Endothelial cell of umbilical vein (primary cell): ENCODE measurements at regions not wholly inside any gene's neighbourhood (a gene's known extent, or its start where the extent isn't known, plus 50 kb on each side); places are given as distances from the start of the nearest gene placed in this dataset.

ENCODE experiments used
- BruUV-seq: library from RNA; stranded (reverse); fragments of 400-500 nt; replicated peaks from 2 replicates; lab custom pipeline; 2021; lab: Mats Ljungman, UMichigan
- CTCF ChIA-PET: fragments of 300-600, 350-600 bp; sonication (Branson Sonifier 250); formaldehyde crosslinking; loops from one replicate; lab custom pipeline; 2021; ENCODE audit warnings: antibody characterized with exemption, inconsistent platforms; lab: Charles Lee
- POLR2A ChIA-PET: fragments of 300-600, 350-600 bp; sonication (Branson Sonifier 250); formaldehyde crosslinking; loops from one replicate; lab custom pipeline; 2021; ENCODE audit warnings: antibody characterized with exemption, inconsistent platforms; lab: Charles Lee
- DNase-seq: peaks from one replicate; pipeline ENCODE4 v3.0.0-alpha.2; 2011; ENCODE audit warnings: low read depth, low spot score
- FAIRE-seq: peaks from 2 replicates; lab custom pipeline; 2011; peaks lifted over from hg19 to GRCh38; lab: Jason Lieb, UNC
- H2AFZ ChIP-seq: 2 replicates; pipeline ENCODE4 v1.6.0; 2012; ENCODE audit warnings: low read depth, low read length, control low read depth, inconsistent platforms
- H3K27ac ChIP-seq: 2 replicates; pipeline ENCODE4 v1.5.1; 2011; ENCODE audit warnings: low read depth, mild to moderate bottlenecking, control low read depth, low read length, moderate library complexity; ENCODE audit not compliant: insufficient read depth
- H3K27me3 ChIP-seq, 2 experiments: 2 replicates each; pipeline versions ENCODE4 v1.6.0 to v1.6.1; 2011; ENCODE audit warnings: low read length in 2 of 2, mixed read lengths in 1 of 2; ENCODE audit not compliant: control insufficient read depth in 2 of 2, insufficient read depth in 2 of 2
- H3K36me3 ChIP-seq, 2 experiments: 2 replicates in 1 of 2; 3 replicates in 1 of 2; pipeline ENCODE4 v1.5.1; 2011; ENCODE audit warnings: low read length in 2 of 2, mild to moderate bottlenecking in 1 of 2, moderate library complexity in 1 of 2; ENCODE audit not compliant: control insufficient read depth in 2 of 2, insufficient read depth in 2 of 2; ENCODE audit errors: extremely low read depth in 1 of 2
- H3K4me1 ChIP-seq: 3 replicates; pipeline ENCODE4 v1.5.1; 2011; ENCODE audit warnings: mild to moderate bottlenecking, low read length; ENCODE audit not compliant: control insufficient read depth, insufficient read depth; ENCODE audit errors: extremely low read depth
- H3K4me2 ChIP-seq: 2 replicates; pipeline ENCODE4 v1.6.1; 2011; ENCODE audit warnings: low read length, control low read depth, mixed read lengths; ENCODE audit not compliant: insufficient read depth
- H3K4me3 ChIP-seq, 3 experiments: fragments of 200-600 bp in 1 of 3; sonication (generic), shearing (Covaris generic) in 1 of 3; replicated peaks in 1 of 3; 2 replicates each; pipeline ENCODE4 v1.5.1; 2011 to 2016; ENCODE audit warnings: control low read depth in 3 of 3, low read length in 3 of 3, mild to moderate bottlenecking in 2 of 3, inconsistent platforms in 1 of 3, low read depth in 1 of 3, moderate library complexity in 1 of 3; ENCODE audit not compliant: insufficient read depth in 1 of 3
- H3K79me2 ChIP-seq: 2 replicates; pipeline ENCODE4 v1.6.0; 2012; ENCODE audit warnings: low read length, inconsistent platforms; ENCODE audit not compliant: control insufficient read depth, insufficient read depth
- H3K9ac ChIP-seq: replicated peaks from 2 replicates; pipeline ENCODE3; 2011; ENCODE audit warnings: low read length, control low read depth; ENCODE audit not compliant: insufficient read depth; ENCODE audit errors: extremely low read depth
- H3K9me1 ChIP-seq: replicated peaks from 3 replicates; pipeline ENCODE4 v1.6.0; 2011; ENCODE audit warnings: mild to moderate bottlenecking, low read length; ENCODE audit not compliant: control insufficient read depth, insufficient read depth; ENCODE audit errors: extremely low read depth
- H3K9me3 ChIP-seq: replicated peaks from 2 replicates; pipeline ENCODE4 v1.5.1; 2012; ENCODE audit warnings: low read length, inconsistent platforms; ENCODE audit not compliant: control insufficient read depth, insufficient read depth
- H4K20me1 ChIP-seq: replicated peaks from 2 replicates; pipeline ENCODE3; 2011; ENCODE audit warnings: mild to moderate bottlenecking, low read length; ENCODE audit not compliant: control insufficient read depth, insufficient read depth; ENCODE audit errors: extremely low read depth
- EZH2 ChIP-seq: IDR thresholded peaks from 2 replicates; pipeline ENCODE4 v1.6.1; 2012; ENCODE audit warnings: borderline replicate concordance, low read depth, mild to moderate bottlenecking, moderate library complexity, low read length, inconsistent platforms; ENCODE audit not compliant: severe bottlenecking
- FOS ChIP-seq: IDR thresholded peaks from 2 replicates; pipeline ENCODE4 v1.6.1; 2011; ENCODE audit warnings: mild to moderate bottlenecking, low read length, moderate library complexity, borderline replicate concordance; ENCODE audit not compliant: insufficient read depth
- GATA2 ChIP-seq: IDR thresholded peaks from 2 replicates; pipeline ENCODE4 v1.7.0; 2011; ENCODE audit warnings: low read depth, mild to moderate bottlenecking, moderate library complexity, mixed read lengths, low read length; ENCODE audit not compliant: insufficient read length, insufficient read depth
- JUN ChIP-seq: IDR thresholded peaks from 2 replicates; pipeline ENCODE4 v1.6.1; 2011; ENCODE audit warnings: borderline replicate concordance, low read depth; ENCODE audit not compliant: insufficient read length, insufficient read depth
- MAX ChIP-seq: IDR thresholded peaks from 2 replicates; pipeline ENCODE4 v1.6.1; 2011; ENCODE audit not compliant: insufficient read depth, insufficient read length
- MYC ChIP-seq: IDR thresholded peaks from one replicate; pipeline ENCODE4 v1.6.1; 2011; ENCODE audit warnings: mild to moderate bottlenecking, low read depth, low read length
- POLR2A ChIP-seq: IDR thresholded peaks from 2 replicates; pipeline ENCODE4 v1.6.1; 2012; ENCODE audit warnings: low read depth, mild to moderate bottlenecking, control low read depth, low read length
- POLR2AphosphoS5 ChIP-seq: IDR thresholded peaks from 2 replicates; pipeline ENCODE4 v1.6.1; 2012; ENCODE audit warnings: low read depth, mild to moderate bottlenecking, control low read depth, low read length, moderate library complexity; ENCODE audit not compliant: insufficient read depth
- dilution Hi-C: fragments of 300-500 bp; cut with MboI; formaldehyde crosslinking; loops from one replicate; pipeline ENCODE4 v1.15.0; 2019; ENCODE audit warnings: low sequenced_read_pairs; ENCODE audit not compliant: extremely low pct_ligation_motif_present
- intact Hi-C: fragments of 100-400 bp; cut with micrococcal nuclease; formaldehyde crosslinking; loops from one replicate; pipeline ENCODE4 v1.10.0; 2022
- TF ChIP-seq, protein P1 (sequence below), 2 donors: IDR thresholded peaks; 1 replicate in 1 of 2; 2 replicates in 1 of 2; pipeline ENCODE4 v1.5.1; 2011; ENCODE audit warnings: low read length in 2 of 2, mild to moderate bottlenecking in 2 of 2, moderate library complexity in 2 of 2, control low read depth in 1 of 2, inconsistent platforms in 1 of 2, low read depth in 1 of 2; ENCODE audit not compliant: insufficient read depth in 1 of 2; ENCODE audit errors: extremely low read depth in 1 of 2

DNA sequence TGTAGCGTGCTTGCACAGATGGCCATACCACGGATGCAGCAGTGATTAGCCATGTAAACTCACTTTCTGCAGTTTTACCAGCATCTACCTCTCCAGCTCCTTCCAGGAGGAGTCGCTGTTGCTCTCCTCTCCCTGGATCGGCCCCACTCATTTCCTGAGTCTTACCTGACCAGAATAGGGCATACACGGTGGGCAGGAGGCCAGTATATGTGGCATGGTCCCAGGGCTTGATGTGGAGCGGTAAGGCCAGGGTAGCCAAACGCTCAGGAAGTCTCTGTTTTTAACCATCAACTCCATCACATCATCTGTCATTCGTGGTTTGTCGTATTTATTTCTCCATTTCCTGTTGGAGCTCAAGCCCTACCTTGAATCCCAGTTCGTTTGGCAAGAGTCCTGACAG, 163.4 kb upstream of the USP24 start:
- Histone ChIP-seq H3K79me2 (no peaks in the 10 kb centered on the region), H3K9ac (no peak overlapping the region), H3K9me1 (no peaks in the 10 kb centered on the region), H3K9me3 (no peaks in the 10 kb centered on the region), H3K27me3 (no peaks in the 10 kb centered on the region), H3K4me1 (no peaks in the 10 kb centered on the region), H4K20me1 (no peaks in the 10 kb centered on the region), H3K4me3 (no peak overlapping the region), H3K4me2 (no peak overlapping the region), H3K27ac (no peak overlapping the region), H2AFZ (no peak overlapping the region), H3K36me3 (no peaks in the 10 kb centered on the region)
- no TSS peak for BruUV-seq
- peak; percentile 54 for FAIRE-seq
- POLR2A ChIA-PET, result no interaction called here
- dilution Hi-C loops (no loop called here), intact Hi-C loops (loop anchor here (1.0 to 10.0 kb wide), 4 partner anchors 316 to 1333 kb away; no protein-coding TSS in a partner anchor)
- CTCF ChIA-PET, result interaction anchor here (0.6 to 4.7 kb wide), 16 partner anchors 8 to 1442 kb away, joined by 3 to 78 read pairs (median 6); partner anchors contain the start of gene PLPP3
- TF ChIP-seq MYC, result no peak
- TF ChIP-seq, protein P1, sequence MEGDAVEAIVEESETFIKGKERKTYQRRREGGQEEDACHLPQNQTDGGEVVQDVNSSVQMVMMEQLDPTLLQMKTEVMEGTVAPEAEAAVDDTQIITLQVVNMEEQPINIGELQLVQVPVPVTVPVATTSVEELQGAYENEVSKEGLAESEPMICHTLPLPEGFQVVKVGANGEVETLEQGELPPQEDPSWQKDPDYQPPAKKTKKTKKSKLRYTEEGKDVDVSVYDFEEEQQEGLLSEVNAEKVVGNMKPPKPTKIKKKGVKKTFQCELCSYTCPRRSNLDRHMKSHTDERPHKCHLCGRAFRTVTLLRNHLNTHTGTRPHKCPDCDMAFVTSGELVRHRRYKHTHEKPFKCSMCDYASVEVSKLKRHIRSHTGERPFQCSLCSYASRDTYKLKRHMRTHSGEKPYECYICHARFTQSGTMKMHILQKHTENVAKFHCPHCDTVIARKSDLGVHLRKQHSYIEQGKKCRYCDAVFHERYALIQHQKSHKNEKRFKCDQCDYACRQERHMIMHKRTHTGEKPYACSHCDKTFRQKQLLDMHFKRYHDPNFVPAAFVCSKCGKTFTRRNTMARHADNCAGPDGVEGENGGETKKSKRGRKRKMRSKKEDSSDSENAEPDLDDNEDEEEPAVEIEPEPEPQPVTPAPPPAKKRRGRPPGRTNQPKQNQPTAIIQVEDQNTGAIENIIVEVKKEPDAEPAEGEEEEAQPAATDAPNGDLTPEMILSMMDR (IDR thresholded peaks at IDR 0.05; ENCODE audit: extremely low read depth in 1 of 2, insufficient read depth in 1 of 2, low read depth in 1 of 2, low read length in 2 of 2), result peak; percentile 59 to 62
- no peak for TF ChIP-seq GATA2
- TF ChIP-seq MAX, result no peak
- peak; percentile 39 for DNase-seq

DNA sequence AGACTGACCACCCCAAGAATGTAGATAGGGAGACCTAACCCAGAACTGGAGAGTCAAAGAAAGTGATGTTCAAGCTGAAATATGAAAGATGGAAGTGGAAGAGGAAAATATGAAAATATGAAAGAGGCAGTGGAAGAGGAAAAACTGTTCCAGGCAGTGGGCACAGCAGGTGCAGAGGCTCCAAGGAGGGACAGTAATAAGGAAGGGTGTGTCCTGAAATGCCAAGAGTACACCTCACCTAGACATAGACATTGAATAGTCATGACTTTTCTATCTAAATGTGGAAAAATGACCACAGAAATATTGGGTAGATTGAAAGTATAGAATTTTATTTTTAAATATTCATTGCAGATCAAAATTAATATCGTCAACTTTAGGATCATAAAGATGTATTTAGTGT, 161.7 kb upstream of the USP24 start:
- Histone ChIP-seq H4K20me1 (no peaks in the 10 kb centered on the region), H3K4me3 (no peak overlapping the region), H3K9me3 (no peaks in the 10 kb centered on the region), H3K27me3 (no peaks in the 10 kb centered on the region), H3K4me1 (no peaks in the 10 kb centered on the region), H3K79me2 (no peaks in the 10 kb centered on the region), H3K27ac (no peak overlapping the region), H2AFZ (no peak overlapping the region), H3K9me1 (no peaks in the 10 kb centered on the region), H3K36me3 (no peaks in the 10 kb centered on the region), H3K4me2 (no peak overlapping the region), H3K9ac (no peak overlapping the region)
- dilution Hi-C loops (no loop called here), intact Hi-C loops (loop anchor here (5.0 to 10.0 kb wide), 3 partner anchors 318 to 1035 kb away; no protein-coding TSS in a partner anchor)
- CTCF ChIA-PET, result interaction anchor here (1.2 to 6.1 kb wide), 15 partner anchors 10 to 1444 kb away, joined by 3 to 174 read pairs (median 13); partner anchors contain the start of gene PLPP3
- FAIRE-seq (no peak), DNase-seq (no peak)
- TF ChIP-seq MAX (no peak), EZH2 (no peak), POLR2AphosphoS5 (no peak), GATA2 (no peak), JUN (no peak), MYC (no peak), POLR2A (no peak), FOS (no peak)
- TF ChIP-seq, protein P1 (IDR thresholded peaks at IDR 0.05; ENCODE audit: extremely low read depth in 1 of 2, insufficient read depth in 1 of 2, low read depth in 1 of 2, low read length in 2 of 2), result no peak
- POLR2A ChIA-PET, result no interaction called here
- no TSS peak for BruUV-seq
